ENCODE measurements at regions not wholly inside any gene's neighbourhood (a gene's known extent, or its start where the extent isn't known, plus 50 kb on each side); places are given as distances from the start of the nearest gene placed in this dataset.

DNA sequence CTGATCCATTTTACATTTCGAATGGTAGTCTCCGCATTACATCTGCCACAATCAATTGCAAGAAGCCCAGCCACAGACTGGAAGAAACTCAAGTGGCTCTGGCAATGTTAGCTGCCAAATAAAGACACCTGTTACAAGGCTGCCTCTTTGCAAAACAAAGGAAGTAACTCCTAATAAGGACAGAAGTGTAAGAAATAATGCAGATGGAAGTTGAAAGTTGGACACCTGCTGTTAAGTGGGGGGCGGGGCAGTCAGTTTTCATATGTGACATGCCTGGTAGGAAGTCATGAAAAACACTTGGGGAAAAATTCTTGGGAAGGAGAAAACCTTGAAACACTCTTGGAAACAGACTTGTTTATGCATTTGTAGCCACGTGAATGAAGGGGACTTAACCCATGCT, 54.1 kb upstream of the ATP2C1 start:
- TF ChIP-seq EZH2 (IDR thresholded peaks at IDR 0.05; ENCODE audit: insufficient read depth, poor library complexity, severe bottlenecking) (no peak), EZH2phosphoT487 (IDR thresholded peaks at IDR 0.05; ENCODE audit: insufficient read depth, low read depth) (no peak)
